ENCODE measurements at regions not wholly inside any gene's neighbourhood (a gene's known extent, or its start where the extent isn't known, plus 50 kb on each side); places are given as distances from the start of the nearest gene placed in this dataset.

GRCh38 chr15:31197497-31198414, 96.2 kb upstream of the TRPM1 start:
- 52% methylated on average over 14 of the region's 15 CpGs; no CpG with 5 or more reads in 1 of the 2 experiments for WGBS, 2 experiments (ENCODE audit: extremely low coverage in 1 of 2, insufficient coverage in 1 of 2, insufficient read length in 1 of 2, insufficient replicate concordance in 2 of 2, low coverage in 1 of 2, low lambda C conversion rate in 2 of 2, missing lambda C conversion rate in 1 of 2)
- TF ChIP-seq ZNF274 (IDR thresholded peaks at IDR 0.05; ENCODE audit: borderline replicate concordance, extremely low read depth, low read length) = no peak
- TF ChIP-seq SP2 (IDR thresholded peaks at IDR 0.05; ENCODE audit: low read length) = no peak
- no peak for TF ChIP-seq BCL11A (IDR thresholded peaks at IDR 0.05; ENCODE audit: low read depth in 2 of 2, low read length in 2 of 2)
- TF ChIP-seq POU5F1 (IDR thresholded peaks at IDR 0.05; ENCODE audit: low read depth, low read length) = no peak
- no peak for TF ChIP-seq TCF12 (IDR thresholded peaks at IDR 0.05; ENCODE audit: low read depth, low read length)
- no peak for TF ChIP-seq YY1 (IDR thresholded peaks at IDR 0.05; ENCODE audit: low read depth, low read length)
- no peak for TF ChIP-seq FOSL1 (IDR thresholded peaks at IDR 0.05; ENCODE audit: insufficient read depth, low read depth, low read length)
- no peak for TF ChIP-seq CEBPB (IDR thresholded peaks at IDR 0.05; ENCODE audit: low read depth, low read length)
- TF ChIP-seq MAFK (IDR thresholded peaks at IDR 0.05; ENCODE audit: low read depth, low read length) = no peak
- no peak for TF ChIP-seq SIX5 (IDR thresholded peaks at IDR 0.05; ENCODE audit: low read depth, low read length)
- TF ChIP-seq BRCA1 (IDR thresholded peaks at IDR 0.05; ENCODE audit: low read depth, low read length) = no peak
- no peak for TF ChIP-seq ATF3 (IDR thresholded peaks at IDR 0.05; ENCODE audit: insufficient read depth, low read depth, low read length)
- TF ChIP-seq GABPA (IDR thresholded peaks at IDR 0.05; ENCODE audit: borderline replicate concordance, insufficient read depth, low read length) = peak; percentile 32; the same call in 1 of the 2 replicates

More at GRCh38 chr15:31197497-31198414, 96.2 kb upstream of the TRPM1 start:
- no peaks in the 10 kb centered on the region for H3K27me3 ChIP-seq (replicated peaks in 1 of 4; ENCODE audit: control insufficient read depth in 3 of 4, extremely low read depth in 1 of 4, insufficient read depth in 3 of 4, low read length in 3 of 4)
- no peak overlapping the region for H2AFZ ChIP-seq (ENCODE audit: low read length)
- CTCF ChIA-PET (ENCODE audit: partially characterized antibody) = interaction anchor here (0.6 to 2.1 kb wide), 15 partner anchors 9 to 353 kb away, joined by 3 to 10 read pairs (median 4); no protein-coding TSS in a partner anchor
- no peak overlapping the region for H3K18ac ChIP-seq (ENCODE audit: extremely low read depth, low read length)
- H3K79me2 ChIP-seq (ENCODE audit: control insufficient read depth in 1 of 2, insufficient read depth in 2 of 2, low read length in 2 of 2) = no peaks in the 10 kb centered on the region
- H2BK5ac ChIP-seq (ENCODE audit: low read depth, low read length) = no peak overlapping the region
- no peak overlapping the region for H4K91ac ChIP-seq (replicated peaks; ENCODE audit: insufficient read length, low read length)
- POLR2A ChIA-PET (ENCODE audit: partially characterized antibody) = no interaction called here
- H2BK20ac ChIP-seq (ENCODE audit: low read length) = no peak overlapping the region
- H3K9ac ChIP-seq (replicated peaks in 1 of 4; ENCODE audit: extremely low read depth in 1 of 4, low read depth in 3 of 4, low read length in 3 of 4) = no peak overlapping the region
- H3K36me3 ChIP-seq (ENCODE audit: control insufficient read depth in 2 of 4, insufficient read depth in 4 of 4, low read length in 3 of 4) = no peaks in the 10 kb centered on the region
- H3K23me2 ChIP-seq (ENCODE audit: low read depth, low read length) = no peaks in the 10 kb centered on the region
- H4K5ac ChIP-seq (ENCODE audit: insufficient read length, low read depth, low read length) = no peak overlapping the region
- H3K27ac ChIP-seq (ENCODE audit: low read depth, low read length) = no peak overlapping the region
- no peak overlapping the region for H2AK5ac ChIP-seq (ENCODE audit: low read depth, low read length)
- H3K4me1 ChIP-seq (replicated peaks in 1 of 4; ENCODE audit: control insufficient read depth in 3 of 4, insufficient read depth in 4 of 4, low read length in 3 of 4) = peaks cover 0 to 2% (median 0%) of the 10 kb centered on the region in 4 experiments; a peak in 1 of 7 replicates
- H3K56ac ChIP-seq (replicated peaks; ENCODE audit: insufficient read length, low read depth, low read length) = no peak overlapping the region
- H2BK12ac ChIP-seq (ENCODE audit: low read depth, low read length) = peak overlapping the region; percentile 40; the same call in 1 of the 2 replicates
- DNase-seq (ENCODE audit: low read depth in 1 of 2, low spot score in 2 of 2) (peak; percentile 44 to 84), FAIRE-seq (peak; percentile 55)
- H3K4ac ChIP-seq (replicated peaks; ENCODE audit: insufficient read length, low read depth, low read length) = no peak overlapping the region
- H2BK120ac ChIP-seq (replicated peaks; ENCODE audit: low read depth, low read length) = no peak overlapping the region
- no peaks in the 10 kb centered on the region for H3K79me1 ChIP-seq (ENCODE audit: low read depth, low read length)
- no peak overlapping the region for H3K14ac ChIP-seq (ENCODE audit: insufficient read length)
- H3K9me3 ChIP-seq (ENCODE audit: insufficient read depth in 2 of 2, low read depth in 1 of 2, low read length in 1 of 2) = no peaks in the 10 kb centered on the region
- no peak overlapping the region for H3K23ac ChIP-seq (ENCODE audit: insufficient read length)
- 0 out of 2 replicates have a peak overlapping the region, but pooled peaks have one; percentile 29 for H2BK15ac ChIP-seq (ENCODE audit: low read length)
- H3K4me2 ChIP-seq (ENCODE audit: insufficient read depth in 1 of 2, low read depth in 2 of 2, low read length in 2 of 2) = no peak overlapping the region
- H4K8ac ChIP-seq (ENCODE audit: extremely low read depth, insufficient read depth, low read length) = no peak overlapping the region
- no peaks in the 10 kb centered on the region for H4K20me1 ChIP-seq (replicated peaks in 1 of 2; ENCODE audit: control insufficient read depth in 1 of 2, insufficient read depth in 2 of 2, low read length in 2 of 2)
- no peak overlapping the region for H3K4me3 ChIP-seq (ENCODE audit: extremely low read depth in 1 of 4, insufficient read depth in 2 of 4, low read depth in 3 of 4, low read length in 4 of 4)
